Suppressor macrophage treated with lipopolysaccharide for 1 hour (primary cell): ENCODE measurements at regions not wholly inside any gene's neighbourhood (a gene's known extent, or its start where the extent isn't known, plus 50 kb on each side); places are given as distances from the start of the nearest gene placed in this dataset.

Experiments
- DNase-seq, 3 donors: peaks; one replicate each; pipeline ENCODE4 v3.0.0-alpha.2; 2020 to 2022

GRCh38 chr5:4204276-4205141 is 608.9 kb downstream of the IRX1 start:
- DNase-seq, result no peak

GRCh38 chr5:4205398-4205797 is 609.8 kb downstream of the IRX1 start:
- DNase-seq, result no peak

GRCh38 chr5:4206127-4206526 is 610.5 kb downstream of the IRX1 start:
- DNase-seq, result no peak

GRCh38 chr5:4207486-4207885 is 611.9 kb downstream of the IRX1 start:
- DNase-seq, result no peak

- no peak for DNase-seq
Observed at GRCh38 chr5:4208537-4208936, 612.9 kb downstream of the IRX1 start.

GRCh38 chr5:4208996-4209395 is 613.4 kb downstream of the IRX1 start:
- DNase-seq, result no peak

- no peak for DNase-seq
Observed at GRCh38 chr5:4212071-4212739, 616.6 kb downstream of the IRX1 start.

- no peak for DNase-seq
Observed at GRCh38 chr5:4212981-4213819, 617.6 kb downstream of the IRX1 start.

- DNase-seq, result no peak
Observed at GRCh38 chr5:4215143-4215542, 619.5 kb downstream of the IRX1 start.

- no peak for DNase-seq
Observed at GRCh38 chr5:4216142-4216541, 620.5 kb downstream of the IRX1 start.

GRCh38 chr5:4220016-4220415 is 624.4 kb downstream of the IRX1 start:
- no peak for DNase-seq

- no peak for DNase-seq
Observed at GRCh38 chr5:4221048-4221447, 625.4 kb downstream of the IRX1 start.

GRCh38 chr5:4222147-4222546 is 626.5 kb downstream of the IRX1 start:
- no peak for DNase-seq

GRCh38 chr5:4222821-4223220 is 627.2 kb downstream of the IRX1 start:
- DNase-seq, result no peak

GRCh38 chr5:4225741-4226140 is 630.1 kb downstream of the IRX1 start:
- no peak for DNase-seq

GRCh38 chr5:4226565-4226964 is 630.9 kb downstream of the IRX1 start:
- no peak for DNase-seq

- DNase-seq, result no peak
Observed at GRCh38 chr5:4228708-4229107, 633.1 kb downstream of the IRX1 start.

GRCh38 chr5:4229414-4230292 is 634.0 kb downstream of the IRX1 start:
- no peak for DNase-seq

GRCh38 chr5:4230471-4230785 is 634.8 kb downstream of the IRX1 start:
- no peak for DNase-seq

- no peak for DNase-seq
Observed at GRCh38 chr5:4230786-4231641, 635.4 kb downstream of the IRX1 start.

- DNase-seq, result no peak
Observed at GRCh38 chr5:4232084-4232483, 636.5 kb downstream of the IRX1 start.

GRCh38 chr5:4233671-4234070 is 638.0 kb downstream of the IRX1 start:
- DNase-seq, result no peak
